K562 (cell line): ENCODE measurements at regions not wholly inside any gene's neighbourhood (a gene's known extent, or its start where the extent isn't known, plus 50 kb on each side); places are given as distances from the start of the nearest gene placed in this dataset.

Source experiments
- ARID3A ChIP-seq: IDR thresholded peaks from 2 replicates; pipeline ENCODE4 v1.6.1; 2012; ENCODE audit warnings: low read depth, low read length, improper control_type of control experiment, borderline replicate concordance
- CHCHD3 ChIP-seq: fragments of 250-450 bp; sonication (Bioruptor Pico); IDR thresholded peaks from 2 replicates; pipeline ENCODE4 v2.1.2; 2022; ENCODE audit warnings: mild to moderate bottlenecking
- CREB5 ChIP-seq: fragments of 250-450 bp; sonication (Bioruptor Pico); IDR thresholded peaks from 2 replicates; pipeline ENCODE4 v1.5.0; 2020; ENCODE audit warnings: mild to moderate bottlenecking
- RREB1 ChIP-seq: fragments of 250-450 bp; sonication (Bioruptor Pico); IDR thresholded peaks from 2 replicates; pipeline ENCODE4 v1.4.0; 2020
- SMAD1 ChIP-seq: fragments of 150-350 bp; IDR thresholded peaks from 2 replicates; pipeline ENCODE4 v1.6.1; 2014; ENCODE audit warnings: low read length, low read depth; ENCODE audit not compliant: partially characterized antibody
- ZNF121 ChIP-seq: sonication (generic); formaldehyde crosslinking; conservative IDR thresholded peaks from 2 replicates; pipeline ENCODE4 v1.8.0; 2022; ENCODE audit warnings: missing genetic modification reagents

GRCh38 chr4:177105536-177105935 is 204.1 kb upstream of the NEIL3 start (continued):
- TF ChIP-seq RREB1 = no peak
- TF ChIP-seq CREB5 = no peak
- no peak for TF ChIP-seq ARID3A
- no peak for TF ChIP-seq SMAD1
- TF ChIP-seq CHCHD3 (CRISPR knock-in tag) = no peak
- TF ChIP-seq ZNF121 (CRISPR knock-in tag) = no peak
